H1 (cell line): ENCODE measurements at regions not wholly inside any gene's neighbourhood (a gene's known extent, or its start where the extent isn't known, plus 50 kb on each side); places are given as distances from the start of the nearest gene placed in this dataset.

Experiments used
- CTCF ChIA-PET: fragments of 300-600 bp; sonication (Branson Sonifier 250); formaldehyde crosslinking; loops from one replicate; lab custom pipeline; 2021; ENCODE audit not compliant: partially characterized antibody; lab: Charles Lee
- POLR2A ChIA-PET: fragments of 300-600 bp; sonication (Branson Sonifier 250); formaldehyde crosslinking; loops from one replicate; lab custom pipeline; 2021; ENCODE audit warnings: inconsistent platforms; ENCODE audit not compliant: partially characterized antibody; lab: Charles Lee
- DNase-seq, 2 experiments: peaks; one replicate each; pipeline versions ENCODE4 v3.0.0 to v3.0.0-alpha.2; 2010 to 2022; ENCODE audit warnings: low spot score in 2 of 2, low read depth in 1 of 2, mixed read lengths in 1 of 2
- FAIRE-seq: peaks from 2 replicates; lab custom pipeline; 2011; peaks lifted over from hg19 to GRCh38; lab: Jason Lieb, UNC
- H2AFZ ChIP-seq: 2 replicates; pipeline ENCODE4 v1.8.1; 2012; ENCODE audit warnings: low read length, inconsistent platforms
- H2AK5ac ChIP-seq: 2 replicates; pipeline ENCODE4 v1.6.1; 2013; ENCODE audit warnings: low read depth, low read length
- H2BK120ac ChIP-seq: replicated peaks from 2 replicates; pipeline ENCODE3; 2013; ENCODE audit warnings: low read depth, low read length, inconsistent platforms
- H2BK12ac ChIP-seq: 2 replicates; pipeline ENCODE4 v1.6.1; 2013; ENCODE audit warnings: low read depth, low read length
- H2BK15ac ChIP-seq: 2 replicates; pipeline ENCODE4 v1.6.1; 2013; ENCODE audit warnings: low read length
- H2BK20ac ChIP-seq: 2 replicates; pipeline ENCODE4 v1.6.1; 2013; ENCODE audit warnings: low read length
- H2BK5ac ChIP-seq: 2 replicates; pipeline ENCODE4 v1.6.1; 2013; ENCODE audit warnings: low read depth, low read length
- H3K14ac ChIP-seq: 2 replicates; pipeline ENCODE4 v1.6.1; 2013; ENCODE audit warnings: inconsistent platforms; ENCODE audit not compliant: insufficient read length
- H3K18ac ChIP-seq: 2 replicates; pipeline ENCODE4 v1.6.1; 2013; ENCODE audit warnings: low read length; ENCODE audit errors: extremely low read depth
- H3K23ac ChIP-seq: 2 replicates; pipeline ENCODE4 v1.6.1; 2013; ENCODE audit warnings: inconsistent platforms; ENCODE audit not compliant: insufficient read length
- H3K23me2 ChIP-seq: 2 replicates; pipeline ENCODE4 v1.6.1; 2013; ENCODE audit warnings: low read depth, low read length
- H3K27ac ChIP-seq: 2 replicates; pipeline ENCODE4 v1.6.1; 2011; ENCODE audit warnings: low read depth, low read length, inconsistent platforms
- H3K27me3 ChIP-seq, 4 experiments: replicated peaks in 1 of 4; 1 replicate in 1 of 4; 2 replicates in 3 of 4; pipeline versions ENCODE4 v1.6.1 to v1.8.1; 2011 to 2013; ENCODE audit warnings: low read length in 3 of 4, mild to moderate bottlenecking in 3 of 4, inconsistent platforms in 2 of 4, mixed read lengths in 2 of 4, moderate library complexity in 1 of 4; ENCODE audit not compliant: control insufficient read depth in 3 of 4, insufficient read depth in 3 of 4; ENCODE audit errors: extremely low read depth in 1 of 4
- H3K36me3 ChIP-seq, 4 experiments: 2 replicates each; pipeline versions ENCODE4 v1.6.1 to v1.8.1; 2011 to 2013; ENCODE audit warnings: mild to moderate bottlenecking in 4 of 4, low read length in 3 of 4, moderate library complexity in 2 of 4, control low read depth in 1 of 4, inconsistent platforms in 1 of 4; ENCODE audit not compliant: insufficient read depth in 4 of 4, control insufficient read depth in 2 of 4
- H3K4ac ChIP-seq: replicated peaks from 2 replicates; pipeline ENCODE3; 2013; ENCODE audit warnings: low read length, low read depth, mixed read lengths, inconsistent platforms; ENCODE audit not compliant: insufficient read length
- H3K4me1 ChIP-seq, 4 experiments: replicated peaks in 1 of 4; 1 replicate in 1 of 4; 2 replicates in 3 of 4; pipeline versions ENCODE4 v1.6.1 to v1.8.1; 2011 to 2013; ENCODE audit warnings: low read length in 3 of 4, inconsistent platforms in 2 of 4, mixed read lengths in 1 of 4; ENCODE audit not compliant: insufficient read depth in 4 of 4, control insufficient read depth in 3 of 4
- H3K4me2 ChIP-seq, 2 experiments: 2 replicates each; pipeline versions ENCODE4 v1.6.1 to v1.8.1; 2011 to 2013; ENCODE audit warnings: low read depth in 2 of 2, low read length in 2 of 2, control low read depth in 1 of 2, inconsistent platforms in 1 of 2, mild to moderate bottlenecking in 1 of 2; ENCODE audit not compliant: insufficient read depth in 1 of 2
- H3K4me3 ChIP-seq, 4 experiments: fragments of 200-600, 300-600 bp in 1 of 4; sonication (generic), shearing (Covaris generic), sonication (Bioruptor Twin) in 1 of 4; 2 replicates each; pipeline versions ENCODE4 v1.5.1 to v1.8.1; 2011 to 2016; ENCODE audit warnings: low read length in 4 of 4, low read depth in 3 of 4, control low read depth in 2 of 4, inconsistent platforms in 2 of 4, mild to moderate bottlenecking in 2 of 4, mixed read lengths in 1 of 4, moderate library complexity in 1 of 4; ENCODE audit not compliant: insufficient read depth in 2 of 4; ENCODE audit errors: extremely low read depth in 1 of 4
- H3K56ac ChIP-seq: replicated peaks from 2 replicates; pipeline ENCODE3; 2013; ENCODE audit warnings: low read depth, mild to moderate bottlenecking, mixed read lengths, low read length, inconsistent platforms; ENCODE audit not compliant: insufficient read length
- H3K79me1 ChIP-seq: 2 replicates; pipeline ENCODE4 v1.6.1; 2013; ENCODE audit warnings: low read depth, low read length, control low read depth
- H3K79me2 ChIP-seq, 2 experiments: 2 replicates each; pipeline versions ENCODE4 v1.6.1 to v1.8.1; 2012 to 2013; ENCODE audit warnings: low read length in 2 of 2, mild to moderate bottlenecking in 2 of 2, inconsistent platforms in 1 of 2; ENCODE audit not compliant: insufficient read depth in 2 of 2, control insufficient read depth in 1 of 2
- H3K9ac ChIP-seq, 4 experiments: replicated peaks in 1 of 4; 1 replicate in 1 of 4; 2 replicates in 3 of 4; pipeline versions ENCODE4 v1.6.1 to v1.8.1; 2011 to 2013; ENCODE audit warnings: low read depth in 3 of 4, low read length in 3 of 4, control low read depth in 2 of 4, mild to moderate bottlenecking in 2 of 4, moderate library complexity in 2 of 4, inconsistent platforms in 1 of 4; ENCODE audit errors: extremely low read depth in 1 of 4
- H3K9me3 ChIP-seq, 2 experiments: 2 replicates each; pipeline versions ENCODE4 v1.6.1 to v1.8.1; 2012 to 2013; ENCODE audit warnings: mild to moderate bottlenecking in 2 of 2, moderate library complexity in 2 of 2, control low read depth in 1 of 2, inconsistent platforms in 1 of 2, low read depth in 1 of 2, low read length in 1 of 2, mixed read lengths in 1 of 2; ENCODE audit not compliant: insufficient read depth in 2 of 2
- H4K20me1 ChIP-seq, 2 experiments: replicated peaks in 1 of 2; 2 replicates each; pipeline versions ENCODE3 to v1.8.1; 2011 to 2013; ENCODE audit warnings: inconsistent platforms in 2 of 2, low read length in 2 of 2, mild to moderate bottlenecking in 1 of 2; ENCODE audit not compliant: insufficient read depth in 2 of 2, control insufficient read depth in 1 of 2
- H4K5ac ChIP-seq: 2 replicates; pipeline ENCODE4 v1.6.1; 2013; ENCODE audit warnings: low read length, low read depth, mixed read lengths, inconsistent platforms; ENCODE audit not compliant: insufficient read length
- H4K8ac ChIP-seq: 2 replicates; pipeline ENCODE4 v1.8.0; 2013; ENCODE audit warnings: mild to moderate bottlenecking, moderate library complexity, low read length, inconsistent platforms; ENCODE audit not compliant: insufficient read depth; ENCODE audit errors: extremely low read depth
- H4K91ac ChIP-seq: replicated peaks from 2 replicates; pipeline ENCODE3; 2013; ENCODE audit warnings: low read length, mixed read lengths, inconsistent platforms; ENCODE audit not compliant: insufficient read length
- ASH2L ChIP-seq: fragments of 200-600, 300-600 bp; sonication (generic); IDR thresholded peaks from one replicate; pipeline ENCODE4 v1.7.1; 2017; ENCODE audit warnings: low read length
- RAD21 ChIP-seq, 2 experiments: IDR thresholded peaks in 1 of 2; conservative IDR thresholded peaks in 1 of 2; 2 replicates each; pipeline ENCODE4 v1.6.1; 2011; ENCODE audit warnings: low read depth in 2 of 2, low read length in 2 of 2, improper control_type of control experiment in 1 of 2, inconsistent platforms in 1 of 2, mild to moderate bottlenecking in 1 of 2, moderate library complexity in 1 of 2
- WGBS, 2 experiments: shearing (Covaris generic) in 1 of 2; methylation state at CpG; one replicate each; pipeline versions ENCODE4 v1.1.6 to v1.1.7; 2013 to 2015; ENCODE audit warnings: low lambda C conversion rate in 2 of 2, mixed read lengths in 2 of 2, inconsistent platforms in 1 of 2, low coverage in 1 of 2, missing lambda C conversion rate in 1 of 2; ENCODE audit not compliant: insufficient replicate concordance in 2 of 2, insufficient coverage in 1 of 2, insufficient read length in 1 of 2; ENCODE audit errors: extremely low coverage in 1 of 2, missing lambda C conversion rate in 1 of 2; 5-methylcytosine and 5-hydroxymethylcytosine counted together
- TF ChIP-seq, protein P1 (sequence below), 3 experiments: IDR thresholded peaks; 1 replicate in 2 of 3; 2 replicates in 1 of 3; pipeline versions ENCODE4 v1.5.1 to v1.6.1; 2011; ENCODE audit warnings: low read length in 3 of 3, mild to moderate bottlenecking in 3 of 3, inconsistent platforms in 2 of 3, low read depth in 1 of 3, moderate library complexity in 1 of 3; ENCODE audit not compliant: insufficient read depth in 1 of 3; ENCODE audit errors: control extremely low read depth in 1 of 3

DNA sequence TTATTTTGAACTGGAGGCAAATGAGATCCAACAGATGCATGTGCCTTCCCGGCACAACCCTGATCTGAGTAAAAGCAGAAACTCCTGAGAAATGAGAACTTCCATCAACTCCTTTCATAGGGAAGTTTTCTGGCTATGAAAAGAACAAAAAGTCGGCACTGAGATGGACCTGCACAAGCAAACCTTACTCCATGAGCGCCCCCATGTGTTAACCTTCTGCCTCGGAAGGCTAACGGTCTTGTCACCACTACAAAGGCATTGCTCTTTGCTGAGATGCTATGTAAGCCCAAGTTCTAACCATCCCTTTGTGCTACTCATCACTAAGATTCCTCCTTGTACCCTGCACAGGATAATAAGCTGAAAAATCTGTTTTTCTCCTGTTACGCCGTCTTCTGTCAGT is 57.3 kb upstream of the SULT1C3 start:
- Histone ChIP-seq H3K4me1 (no peaks in the 10 kb centered on the region), H3K9ac (no peak overlapping the region), H3K56ac (no peak overlapping the region), H2BK5ac (no peak overlapping the region), H2BK120ac (no peak overlapping the region), H2BK15ac (no peak overlapping the region), H3K14ac (no peak overlapping the region), H3K23ac (no peak overlapping the region), H3K4me2 (no peak overlapping the region), H4K91ac (no peak overlapping the region), H2BK20ac (no peak overlapping the region), H2BK12ac (no peak overlapping the region), H3K9me3 (no peaks in the 10 kb centered on the region), H3K4me3 (no peak overlapping the region), H3K79me2 (no peaks in the 10 kb centered on the region), H4K20me1 (no peaks in the 10 kb centered on the region), H3K36me3 (no peaks in the 10 kb centered on the region), H2AFZ (no peak overlapping the region), H3K27me3 (no peaks in the 10 kb centered on the region; a peak in 1 of 7 replicates), H4K8ac (no peak overlapping the region), H2AK5ac (no peak overlapping the region), H3K4ac (no peak overlapping the region), H3K18ac (no peak overlapping the region), H3K23me2 (no peaks in the 10 kb centered on the region), H3K79me1 (no peaks in the 10 kb centered on the region), H4K5ac (no peak overlapping the region), H3K27ac (no peak overlapping the region)
- POLR2A ChIA-PET: no interaction called here
- CTCF ChIA-PET: interaction anchor here (0.6 to 8.2 kb wide), 14 partner anchors 8 to 244 kb away, joined by 3 to 219 read pairs (median 4); no protein-coding TSS in a partner anchor
- FAIRE-seq: peak; percentile 89
- 46% methylated on average over 7 of the region's 7 CpGs; no CpG with 5 or more reads in 1 of the 2 experiments for WGBS, 2 experiments
- DNase-seq: peak; percentile 44 to 83
- TF ChIP-seq, protein P1, sequence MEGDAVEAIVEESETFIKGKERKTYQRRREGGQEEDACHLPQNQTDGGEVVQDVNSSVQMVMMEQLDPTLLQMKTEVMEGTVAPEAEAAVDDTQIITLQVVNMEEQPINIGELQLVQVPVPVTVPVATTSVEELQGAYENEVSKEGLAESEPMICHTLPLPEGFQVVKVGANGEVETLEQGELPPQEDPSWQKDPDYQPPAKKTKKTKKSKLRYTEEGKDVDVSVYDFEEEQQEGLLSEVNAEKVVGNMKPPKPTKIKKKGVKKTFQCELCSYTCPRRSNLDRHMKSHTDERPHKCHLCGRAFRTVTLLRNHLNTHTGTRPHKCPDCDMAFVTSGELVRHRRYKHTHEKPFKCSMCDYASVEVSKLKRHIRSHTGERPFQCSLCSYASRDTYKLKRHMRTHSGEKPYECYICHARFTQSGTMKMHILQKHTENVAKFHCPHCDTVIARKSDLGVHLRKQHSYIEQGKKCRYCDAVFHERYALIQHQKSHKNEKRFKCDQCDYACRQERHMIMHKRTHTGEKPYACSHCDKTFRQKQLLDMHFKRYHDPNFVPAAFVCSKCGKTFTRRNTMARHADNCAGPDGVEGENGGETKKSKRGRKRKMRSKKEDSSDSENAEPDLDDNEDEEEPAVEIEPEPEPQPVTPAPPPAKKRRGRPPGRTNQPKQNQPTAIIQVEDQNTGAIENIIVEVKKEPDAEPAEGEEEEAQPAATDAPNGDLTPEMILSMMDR (IDR thresholded peaks at IDR 0.05; ENCODE audit: control extremely low read depth in 1 of 3, insufficient read depth in 1 of 3, low read depth in 1 of 3, low read length in 3 of 3): peak; percentile 72 to 87 (median 86)
- TF ChIP-seq RAD21 (IDR thresholded peaks at IDR 0.05 in 1 of 2, conservative IDR thresholded peaks at IDR 0.05 in 1 of 2; ENCODE audit: low read depth in 2 of 2, low read length in 2 of 2): peak; percentile 96
- TF ChIP-seq ASH2L: no peak
